Stimulated activated CD4-positive, alpha-beta T cell treated with anti-CD3 and anti-CD28 coated beads, Interleukin-4, amount 100 ng/mL, for 24 hours (primary cell): ENCODE measurements at regions not wholly inside any gene's neighbourhood (a gene's known extent, or its start where the extent isn't known, plus 50 kb on each side); places are given as distances from the start of the nearest gene placed in this dataset.

Experiments
- DNase-seq: peaks from one replicate; pipeline ENCODE4 v3.0.0-alpha.2; 2020

GRCh38 chr1:244157731-244158438 is 106.8 kb downstream of the ZBTB18 start:
- no peak for DNase-seq

DNA sequence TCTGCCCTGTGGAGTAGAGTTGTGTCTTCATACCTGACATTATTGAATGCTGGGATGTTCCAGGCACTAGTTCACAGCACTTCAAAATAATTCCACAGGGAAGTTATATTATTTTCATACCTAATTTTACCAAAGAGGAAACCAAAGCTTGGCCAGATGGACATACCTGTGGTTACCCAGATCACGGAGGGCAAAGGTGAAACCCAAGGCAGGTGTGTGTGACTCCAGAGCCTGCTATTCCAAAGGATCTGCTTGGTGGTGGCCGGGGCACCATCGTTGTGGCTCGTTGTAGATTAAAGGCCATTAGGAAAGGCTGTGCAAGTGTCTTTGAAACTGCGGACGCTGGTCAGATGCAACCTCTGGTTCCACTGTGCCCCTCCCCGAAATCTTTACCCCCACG is 108.6 kb downstream of the ZBTB18 start:
- no peak for DNase-seq

GRCh38 chr1:244160455-244161235 is 109.6 kb downstream of the ZBTB18 start:
- DNase-seq: no peak

DNA sequence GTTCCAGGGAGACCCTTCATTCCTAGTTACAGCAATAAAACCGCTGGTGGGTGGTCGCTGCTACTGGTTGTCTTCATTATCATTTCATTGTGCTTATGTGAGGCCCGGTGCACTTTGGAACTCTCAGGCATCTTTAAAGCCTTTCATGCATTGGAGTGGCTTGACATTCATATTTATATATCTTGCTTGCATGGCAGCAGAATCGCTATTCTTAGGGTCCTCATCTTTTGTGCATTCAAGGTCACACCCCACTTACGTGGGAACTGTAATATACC is 110.1 kb downstream of the ZBTB18 start:
- no peak for DNase-seq

DNA sequence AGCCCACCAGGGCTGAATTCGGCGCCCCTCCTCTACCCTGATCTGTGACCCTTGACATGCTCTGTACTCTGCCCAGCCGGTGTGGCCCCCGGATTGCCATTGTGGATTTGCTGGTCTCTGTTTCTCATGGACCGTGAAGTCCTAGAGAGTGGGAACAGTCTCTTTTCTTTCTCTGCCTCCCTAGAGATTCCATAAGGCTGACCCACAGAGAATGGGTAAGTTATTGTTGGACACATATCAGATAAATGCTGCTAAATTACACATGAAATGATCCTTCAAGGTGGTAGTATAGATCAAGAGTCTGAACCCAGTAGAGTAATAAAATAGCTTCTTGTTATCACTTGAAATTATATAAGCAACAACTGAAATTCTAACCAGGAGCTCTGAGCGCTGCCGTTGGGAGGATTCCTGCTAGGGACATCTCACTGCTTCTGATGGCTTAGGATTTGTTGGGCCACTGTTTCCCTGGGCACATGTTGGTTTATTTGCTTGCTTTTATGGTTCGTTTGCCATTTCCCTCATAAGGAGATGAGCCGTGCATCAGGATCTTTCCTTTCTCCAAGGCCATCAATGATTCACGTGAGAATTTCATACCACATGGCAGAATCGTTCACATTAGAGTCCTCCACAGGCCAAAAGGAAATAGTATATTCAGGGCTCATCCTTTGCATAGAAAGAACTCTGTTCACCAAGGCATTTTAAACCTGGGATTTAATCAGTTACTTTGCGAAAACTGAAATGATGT is 111.9 kb downstream of the ZBTB18 start:
- DNase-seq: no peak

DNA sequence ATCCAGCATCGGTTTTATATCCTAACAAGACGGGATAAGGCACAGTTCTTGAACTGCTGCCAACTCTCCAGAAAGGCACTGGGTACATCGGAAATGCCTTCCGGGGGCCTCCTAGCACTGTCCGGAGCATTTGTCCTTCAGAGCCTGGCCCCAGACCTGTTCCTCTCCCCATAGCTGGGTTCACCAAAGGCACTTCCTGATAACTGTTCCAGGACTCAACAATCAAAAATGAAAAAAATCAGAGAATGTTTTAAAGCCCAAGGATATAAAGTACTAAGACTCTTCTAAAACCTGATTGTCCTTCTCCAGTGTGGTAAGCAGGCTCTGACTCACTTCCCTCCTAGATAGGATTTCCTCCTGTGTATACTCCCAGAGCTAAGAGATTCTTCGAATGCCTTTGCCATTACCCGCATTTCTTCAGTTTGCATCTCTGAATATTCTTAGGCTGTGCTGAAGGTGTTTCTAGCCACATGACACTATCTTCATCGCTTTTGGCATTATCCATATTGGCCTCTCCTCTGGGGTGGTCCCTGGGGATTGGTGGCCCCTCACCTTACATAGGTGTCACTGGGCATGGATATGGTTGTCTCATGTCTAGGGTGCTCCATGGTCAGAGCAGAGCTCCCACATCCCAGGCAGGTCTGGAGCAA is 112.9 kb downstream of the ZBTB18 start:
- no peak for DNase-seq

DNA sequence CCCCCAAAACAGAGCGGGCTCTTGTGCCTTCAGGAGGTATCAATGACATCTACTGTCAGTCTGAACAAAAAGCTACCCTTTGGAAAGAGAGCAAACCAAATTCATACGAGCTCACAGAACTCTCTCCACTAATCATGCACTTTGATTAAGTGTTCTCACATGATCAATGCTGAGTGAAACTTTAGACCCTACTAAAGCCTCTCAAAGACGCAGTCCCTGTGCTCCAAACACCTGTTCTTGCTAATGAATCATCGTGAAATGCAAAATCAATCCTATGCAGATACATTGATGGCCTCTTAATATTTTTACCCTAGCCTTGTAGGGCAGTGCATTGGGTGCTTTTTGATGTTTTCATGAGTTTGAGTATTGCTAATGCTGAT is 113.4 kb downstream of the ZBTB18 start:
- no peak for DNase-seq

- no peak for DNase-seq
Observed at GRCh38 chr1:244165021-244165420, 113.9 kb downstream of the ZBTB18 start.

DNA sequence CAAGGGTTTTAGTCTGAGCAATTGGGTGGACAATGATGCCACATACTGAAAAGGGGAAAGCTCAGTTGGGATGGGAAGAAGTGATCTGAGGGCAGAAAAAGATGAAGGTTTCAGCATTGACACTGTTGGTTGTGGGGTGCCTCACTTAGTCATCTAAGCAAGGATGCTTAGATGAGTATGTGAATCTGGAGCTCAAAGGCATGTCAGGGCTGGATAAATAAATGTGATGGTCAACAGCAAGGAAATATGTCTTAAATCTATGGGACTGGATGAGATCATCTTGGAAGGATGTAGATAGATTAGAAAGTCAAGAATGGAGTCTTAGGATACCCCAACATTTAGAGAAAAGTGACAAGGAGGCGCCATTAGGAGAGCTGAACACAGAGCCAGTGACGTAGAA is 114.6 kb downstream of the ZBTB18 start:
- no peak for DNase-seq

DNA sequence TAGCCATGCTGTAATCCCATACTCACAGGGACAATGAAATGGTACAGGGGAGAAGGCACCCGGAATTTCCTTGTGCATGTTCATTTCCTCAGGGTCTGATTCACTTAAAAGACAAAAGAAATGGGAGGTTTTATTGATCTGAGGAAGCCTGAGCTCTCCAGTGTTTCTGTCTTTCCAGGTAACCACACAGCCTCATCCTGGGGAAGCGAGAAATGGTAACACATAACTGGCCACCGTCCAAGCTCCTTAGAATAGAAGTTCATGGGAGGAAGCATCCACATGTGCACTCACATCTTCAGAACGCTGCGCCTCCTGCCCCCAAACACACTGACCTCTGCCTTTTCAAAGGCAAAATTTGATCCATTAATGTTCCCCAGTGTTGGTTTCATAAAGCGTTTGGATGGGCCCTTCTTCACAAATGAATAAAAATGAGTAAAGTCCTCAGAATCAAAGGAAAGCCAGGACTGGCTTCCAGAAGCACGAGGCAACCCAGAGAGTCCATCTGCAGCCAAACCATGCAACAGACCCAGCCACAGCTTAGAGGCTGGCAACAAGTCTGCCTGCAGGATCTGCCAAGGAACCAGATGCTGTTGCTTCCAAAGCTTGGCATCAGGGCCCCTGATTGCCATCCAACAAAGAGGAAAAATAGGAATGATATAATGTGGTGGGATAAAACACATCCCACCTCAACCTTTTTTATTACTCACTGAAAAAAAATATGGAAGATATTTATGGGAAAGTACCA is 120.3 kb downstream of the ZBTB18 start:
- DNase-seq: no peak

GRCh38 chr1:244173240-244173639 is 122.2 kb downstream of the ZBTB18 start:
- no peak for DNase-seq

DNA sequence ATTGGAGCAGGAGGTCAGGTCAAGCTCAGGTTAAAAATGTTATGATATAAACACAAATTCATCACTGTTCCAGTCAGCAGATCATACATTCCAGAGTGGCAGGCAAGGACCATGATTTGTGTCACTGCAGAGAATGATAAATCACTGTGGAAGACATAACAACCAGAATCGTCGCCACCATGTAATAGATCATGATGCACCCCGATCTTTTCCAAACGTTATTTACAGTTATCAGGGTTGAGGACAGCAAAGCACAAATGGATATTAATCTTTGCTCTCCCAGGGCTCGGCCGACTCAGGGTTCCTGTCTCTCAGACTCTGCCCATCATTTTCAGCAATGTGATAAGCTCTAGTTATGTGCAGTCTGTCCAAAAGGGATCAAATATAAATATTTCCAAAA is 122.7 kb downstream of the ZBTB18 start:
- DNase-seq: no peak

- DNase-seq: no peak
Observed at GRCh38 chr1:244174922-244175521, 123.9 kb downstream of the ZBTB18 start.

GRCh38 chr1:244176201-244176600 is 125.1 kb downstream of the ZBTB18 start:
- no peak for DNase-seq

- DNase-seq: no peak
Observed at GRCh38 chr1:244180256-244180655, 129.2 kb downstream of the ZBTB18 start.

DNA sequence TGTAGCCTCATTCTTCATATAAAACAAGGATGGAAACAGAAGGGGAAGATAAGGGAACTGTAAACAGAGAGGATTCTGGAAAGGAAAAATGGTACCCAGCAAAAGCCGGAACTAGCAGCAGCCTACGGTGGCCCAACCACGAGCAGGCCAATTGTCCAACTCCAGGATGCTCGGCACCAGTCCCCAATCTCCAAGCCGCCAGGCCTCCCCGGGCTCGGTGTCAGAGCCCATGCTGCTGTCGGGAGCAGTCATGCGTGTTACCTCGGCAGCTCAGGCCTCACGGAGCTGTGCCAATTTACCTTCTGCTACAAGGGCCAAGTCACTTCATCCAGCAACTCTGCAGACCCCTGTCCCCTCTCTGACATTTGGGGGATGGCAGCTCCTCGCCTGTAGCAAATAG is 130.8 kb downstream of the ZBTB18 start:
- DNase-seq: no peak

DNA sequence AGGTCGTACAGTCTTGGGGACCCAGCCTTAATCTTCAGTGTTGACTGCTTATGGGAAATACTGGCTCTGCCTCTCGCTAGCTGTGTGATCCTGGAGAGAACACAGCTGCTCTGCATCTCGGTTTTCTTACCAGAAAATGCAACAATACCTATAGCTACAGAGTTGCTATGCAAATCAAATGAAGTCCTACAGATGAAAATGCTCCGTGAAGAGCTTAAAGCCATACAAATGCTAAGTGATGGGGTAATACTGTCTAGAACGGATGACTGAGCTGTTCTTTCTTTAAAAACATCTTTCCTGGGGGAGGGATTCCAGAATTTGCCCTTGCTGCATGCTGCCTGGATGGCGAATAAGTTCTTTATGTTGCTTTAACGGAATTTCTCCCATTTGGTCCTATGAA is 132.0 kb downstream of the ZBTB18 start:
- no peak for DNase-seq

DNA sequence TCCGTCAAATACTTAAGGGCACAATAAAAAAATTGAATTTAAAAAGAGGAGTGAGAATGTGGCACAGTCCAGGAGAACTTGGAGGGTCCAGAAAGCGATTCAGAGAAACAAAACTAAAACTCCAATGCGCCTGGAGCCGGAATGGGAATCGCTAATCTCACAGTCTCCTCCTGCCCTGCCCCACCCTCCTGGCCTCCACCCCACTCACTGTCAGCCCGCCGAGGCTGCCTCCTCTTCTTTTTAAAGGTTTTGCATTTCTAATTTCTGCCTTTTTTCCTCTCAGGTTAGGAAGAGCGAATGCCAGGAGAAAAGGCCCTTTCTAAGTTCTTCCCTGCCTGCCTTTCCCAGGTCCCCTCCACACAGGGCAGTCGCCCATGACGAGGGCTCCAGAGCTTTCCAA is 135.3 kb downstream of the ZBTB18 start:
- DNase-seq: no peak

DNA sequence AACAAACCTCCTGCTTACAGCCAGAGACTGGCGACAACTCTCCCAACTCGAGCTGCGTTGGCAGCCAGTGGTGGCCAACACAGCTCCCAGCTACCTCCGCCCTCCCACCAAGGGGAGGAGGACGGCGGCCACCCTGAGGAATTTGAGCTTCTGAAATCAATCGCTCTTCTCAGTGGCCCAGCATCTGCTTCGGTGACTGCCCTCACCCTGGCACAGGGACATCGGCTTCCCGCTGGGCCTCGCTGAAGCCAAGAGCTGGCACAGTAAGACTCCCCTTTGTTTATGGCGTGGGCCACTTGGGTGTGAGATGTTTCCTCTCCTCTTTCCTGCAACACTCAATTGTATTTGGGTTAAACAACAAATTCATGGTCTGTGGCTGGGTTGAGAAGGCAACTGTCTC is 136.2 kb downstream of the ZBTB18 start:
- DNase-seq: no peak

DNA sequence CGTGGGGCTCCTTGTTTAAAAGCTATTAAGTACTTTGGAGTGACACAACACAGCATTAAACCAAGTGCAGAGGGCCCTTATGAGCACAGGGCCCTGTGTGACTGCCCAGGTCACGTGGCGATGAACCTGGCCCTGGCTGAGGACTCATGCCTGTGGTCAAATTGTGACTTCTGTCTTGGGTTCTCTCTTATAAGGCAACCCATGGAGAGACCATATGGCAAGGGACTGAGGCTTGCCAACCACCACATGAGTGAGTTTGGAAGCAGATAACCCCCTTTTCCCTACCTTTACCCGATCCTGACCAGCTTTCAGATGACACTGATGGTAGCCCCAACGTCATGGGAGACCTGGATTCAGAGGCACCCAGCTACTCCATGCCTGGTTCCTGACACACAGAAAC is 140.5 kb downstream of the ZBTB18 start:
- DNase-seq: no peak

- no peak for DNase-seq
Observed at GRCh38 chr1:244192325-244192724, 141.2 kb downstream of the ZBTB18 start.

- no peak for DNase-seq
Observed at GRCh38 chr1:244196571-244197285, 145.6 kb downstream of the ZBTB18 start.
